CD14-positive monocyte (primary cell): ENCODE measurements at regions not wholly inside any gene's neighbourhood (a gene's known extent, or its start where the extent isn't known, plus 50 kb on each side); places are given as distances from the start of the nearest gene placed in this dataset.

Experiments
- DNase-seq, 3 donors: peaks; one replicate each; pipeline ENCODE4 v3.0.0-alpha.2; 2011 to 2022
- H2AFZ ChIP-seq: 2 replicates; pipeline ENCODE4 v1.6.0; 2012; ENCODE audit warnings: mild to moderate bottlenecking, low read depth, low read length, inconsistent platforms; ENCODE audit not compliant: insufficient read depth, poor library complexity, severe bottlenecking
- H3K27ac ChIP-seq, 2 donors: 1 replicate in 1 of 2; 2 replicates in 1 of 2; pipeline ENCODE4 v1.5.1; 2012 to 2013; ENCODE audit warnings: low read length in 2 of 2, control low read depth in 1 of 2, inconsistent platforms in 1 of 2, low read depth in 1 of 2, mild to moderate bottlenecking in 1 of 2
- H3K27me3 ChIP-seq, 2 donors: one replicate each; pipeline versions ENCODE4 v1.6.0 to v1.6.1; 2011 to 2013; ENCODE audit warnings: low read length in 2 of 2; ENCODE audit not compliant: control insufficient read depth in 2 of 2, insufficient read depth in 2 of 2
- H3K36me3 ChIP-seq, 2 donors: replicated peaks in 1 of 2; 1 replicate in 1 of 2; 2 replicates in 1 of 2; pipeline versions ENCODE4 v1.5.1 to v1.6.1; 2012 to 2013; ENCODE audit warnings: low read length in 2 of 2, control low read depth in 1 of 2, inconsistent platforms in 1 of 2, mild to moderate bottlenecking in 1 of 2; ENCODE audit not compliant: insufficient read depth in 2 of 2, control insufficient read depth in 1 of 2
- H3K4me1 ChIP-seq, 2 donors: 1 replicate in 1 of 2; 2 replicates in 1 of 2; pipeline versions ENCODE4 v1.5.1 to v1.6.1; 2012 to 2013; ENCODE audit warnings: low read length in 2 of 2, control low read depth in 1 of 2, inconsistent platforms in 1 of 2, mild to moderate bottlenecking in 1 of 2, moderate library complexity in 1 of 2; ENCODE audit not compliant: insufficient read depth in 2 of 2, control insufficient read depth in 1 of 2
- H3K4me2 ChIP-seq: replicated peaks from 2 replicates; pipeline ENCODE3; 2012; ENCODE audit warnings: low read length, moderate library complexity, mild to moderate bottlenecking; ENCODE audit not compliant: poor library complexity, severe bottlenecking; ENCODE audit errors: extremely low read depth
- H3K4me3 ChIP-seq, 3 experiments: fragments of 200-600 bp in 1 of 3; sonication (generic) in 1 of 3; replicated peaks in 1 of 3; 1 replicate in 2 of 3; 2 replicates in 1 of 3; pipeline ENCODE4 v1.5.1; 2011 to 2013; ENCODE audit warnings: low read length in 3 of 3, mild to moderate bottlenecking in 3 of 3, control low read depth in 2 of 3, low read depth in 2 of 3, inconsistent platforms in 1 of 3, moderate library complexity in 1 of 3
- H3K79me2 ChIP-seq: 2 replicates; pipeline ENCODE4 v1.6.0; 2012; ENCODE audit warnings: mild to moderate bottlenecking, control low read depth, inconsistent platforms, low read length, moderate library complexity; ENCODE audit not compliant: insufficient read depth
- H3K9ac ChIP-seq: 2 replicates; pipeline ENCODE4 v1.6.0; 2017; ENCODE audit warnings: low read length, mild to moderate bottlenecking; ENCODE audit not compliant: insufficient read depth, poor library complexity, severe bottlenecking
- H3K9me3 ChIP-seq, 2 donors: replicated peaks in 1 of 2; 1 replicate in 1 of 2; 2 replicates in 1 of 2; pipeline versions ENCODE4 v1.5.1 to v1.6.1; 2012 to 2013; ENCODE audit warnings: low read length in 2 of 2, control low read depth in 1 of 2; ENCODE audit not compliant: control insufficient read depth in 1 of 2, insufficient read depth in 1 of 2
- H4K20me1 ChIP-seq: 2 replicates; pipeline ENCODE4 v1.6.0; 2012; ENCODE audit warnings: mild to moderate bottlenecking, low read length, control low read depth, moderate library complexity; ENCODE audit not compliant: insufficient read depth
- H3K27ac Mint-ChIP-seq, 7 donors: one replicate each; pipeline ENCODE4 v1.8.0; 2020; ENCODE audit warnings: mild to moderate bottlenecking in 7 of 7, mixed read lengths in 7 of 7, moderate library complexity in 6 of 7, inconsistent platforms in 2 of 7
- H3K27me3 Mint-ChIP-seq, 3 donors: one replicate each; pipeline ENCODE4 v1.8.0; 2021 to 2022; ENCODE audit warnings: low read depth in 3 of 3, mild to moderate bottlenecking in 3 of 3, mixed read lengths in 3 of 3, moderate library complexity in 3 of 3, inconsistent platforms in 1 of 3
- H3K36me3 Mint-ChIP-seq, 2 donors: one replicate each; pipeline ENCODE4 v1.8.0; 2020; ENCODE audit warnings: mixed read lengths in 2 of 2, inconsistent platforms in 1 of 2, mild to moderate bottlenecking in 1 of 2
- H3K4me1 Mint-ChIP-seq: one replicate; pipeline ENCODE4 v1.8.0; 2020; ENCODE audit warnings: mild to moderate bottlenecking, mixed read lengths
- H3K4me3 Mint-ChIP-seq, 2 donors: one replicate each; pipeline ENCODE4 v1.8.0; 2020; ENCODE audit warnings: mild to moderate bottlenecking in 2 of 2, mixed read lengths in 2 of 2, moderate library complexity in 1 of 2
- H3K9me3 Mint-ChIP-seq, 7 donors: one replicate each; pipeline ENCODE4 v1.8.0; 2020 to 2022; ENCODE audit warnings: mixed read lengths in 7 of 7, mild to moderate bottlenecking in 6 of 7, moderate library complexity in 6 of 7, inconsistent platforms in 2 of 7
- CTCF ChIP-seq: fragments of 200-600 bp; IDR thresholded peaks from one replicate; pipeline ENCODE4 v1.8.0; 2022; ENCODE audit warnings: antibody characterized with exemption, mild to moderate bottlenecking
- WGBS: methylation state at CpG from one replicate; pipeline ENCODE4 v1.1.5; 2013; ENCODE audit warnings: missing lambda C conversion rate; ENCODE audit not compliant: insufficient coverage; 5-methylcytosine and 5-hydroxymethylcytosine counted together
- intact Hi-C, 2 donors: fragments of 100-400 bp; cut with micrococcal nuclease; formaldehyde crosslinking; loops; one replicate each; pipeline versions ENCODE4 v1.15.0 to v1.15.1; 2023

DNA sequence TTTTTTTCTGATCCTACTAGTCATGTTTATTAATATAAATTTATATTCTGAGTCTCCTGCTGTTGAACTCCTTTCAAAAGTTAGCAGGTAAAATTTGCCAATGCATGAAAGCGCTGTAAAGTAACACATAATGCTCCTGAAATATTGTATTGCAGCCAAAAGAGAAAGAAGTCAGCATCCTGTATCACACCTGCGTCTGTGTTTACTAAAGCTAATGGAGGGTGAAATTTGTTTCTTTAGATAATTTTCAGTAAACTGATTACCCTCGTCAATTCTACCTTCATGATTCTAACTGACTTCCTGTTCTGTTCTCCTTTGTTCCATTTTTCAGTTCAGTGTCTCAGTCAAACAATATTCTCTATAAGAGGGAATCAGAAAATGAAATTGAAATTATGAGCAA is 415.4 kb downstream of the CDH9 start:
- intact Hi-C loops = no loop called here
- no peaks in the 10 kb centered on the region for H3K79me2 ChIP-seq
- H3K27me3 ChIP-seq = no peaks in the 10 kb centered on the region
- no peak overlapping the region for H3K4me3 Mint-ChIP-seq
- no peak overlapping the region for H3K9ac ChIP-seq
- peaks cover 0 to 1% (median 0%) of the 10 kb centered on the region in 7 donors for H3K9me3 Mint-ChIP-seq
- H3K9me3 ChIP-seq = no peaks in the 10 kb centered on the region
- H3K36me3 Mint-ChIP-seq = no peaks in the 10 kb centered on the region
- H3K4me3 ChIP-seq = no peak overlapping the region
- no peaks in the 10 kb centered on the region for H3K4me1 Mint-ChIP-seq
- H3K27ac ChIP-seq = no peak overlapping the region
- no peaks in the 10 kb centered on the region for H4K20me1 ChIP-seq
- TF ChIP-seq CTCF = no peak
- H3K4me2 ChIP-seq = no peak overlapping the region
- H3K27ac Mint-ChIP-seq = no peak overlapping the region
- no peaks in the 10 kb centered on the region for H3K4me1 ChIP-seq
- H2AFZ ChIP-seq = no peak overlapping the region
- WGBS = no CpG with 5 or more reads among the region's 3 CpGs
- DNase-seq = no peak
- no peaks in the 10 kb centered on the region for H3K27me3 Mint-ChIP-seq
- H3K36me3 ChIP-seq = no peaks in the 10 kb centered on the region

DNA sequence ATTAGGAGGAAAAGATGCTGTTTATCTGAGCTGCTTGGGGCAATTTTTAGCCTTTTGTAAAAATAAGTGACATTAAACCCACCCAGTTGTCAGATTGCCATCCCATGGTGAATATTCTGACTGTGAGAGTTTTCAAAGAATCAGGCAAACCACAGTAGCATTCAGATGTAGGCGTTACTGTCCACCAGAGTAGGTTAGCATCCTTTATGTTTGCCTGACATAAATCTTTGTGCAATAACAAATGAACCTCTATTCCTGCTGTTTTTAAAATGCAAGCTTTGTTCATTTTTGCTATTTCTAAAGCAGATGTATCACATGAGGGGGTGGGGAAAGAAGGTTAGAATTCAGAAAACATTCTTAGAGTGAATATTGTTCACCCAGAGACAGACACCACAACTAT is 427.8 kb downstream of the CDH9 start:
- no peaks in the 10 kb centered on the region for H3K36me3 ChIP-seq
- no peaks in the 10 kb centered on the region for H4K20me1 ChIP-seq
- Mint-ChIP-seq H3K4me1 (no peaks in the 10 kb centered on the region), H3K36me3 (no peaks in the 10 kb centered on the region), H3K27ac (no peak overlapping the region), H3K9me3 (peaks cover 0 to 6% (median 2%) of the 10 kb centered on the region in 7 donors), H3K4me3 (no peak overlapping the region), H3K27me3 (no peaks in the 10 kb centered on the region)
- no peak overlapping the region for H3K9ac ChIP-seq
- TF ChIP-seq CTCF = no peak
- H3K4me2 ChIP-seq = no peak overlapping the region
- no peaks in the 10 kb centered on the region for H3K9me3 ChIP-seq
- no peaks in the 10 kb centered on the region for H3K27me3 ChIP-seq
- no peak for DNase-seq
- H3K79me2 ChIP-seq = no peaks in the 10 kb centered on the region
- no peaks in the 10 kb centered on the region for H3K4me1 ChIP-seq
- no peak overlapping the region for H2AFZ ChIP-seq
- H3K4me3 ChIP-seq = no peak overlapping the region
- no CpG with 5 or more reads among the region's 1 CpG for WGBS
- intact Hi-C loops = no loop called here
- H3K27ac ChIP-seq = no peak overlapping the region
